SJCRH30 (cell line): ENCODE measurements at regions not wholly inside any gene's neighbourhood (a gene's known extent, or its start where the extent isn't known, plus 50 kb on each side); places are given as distances from the start of the nearest gene placed in this dataset.

Experiments used
- DNase-seq, 2 experiments: peaks; one replicate each; pipeline ENCODE4 v3.0.0-alpha.2; 2015 to 2020
- H3K27ac ChIP-seq: fragments of 250-450 bp; sonication (Bioruptor Pico); 2 replicates; pipeline ENCODE4 v1.5.1; 2020; ENCODE audit warnings: mild to moderate bottlenecking, moderate library complexity
- H3K27me3 ChIP-seq: fragments of 250-450 bp; sonication (Bioruptor Pico); 2 replicates; pipeline ENCODE4 v1.5.1; 2020; ENCODE audit warnings: mild to moderate bottlenecking, moderate library complexity
- H3K36me3 ChIP-seq: fragments of 250-450 bp; sonication (Bioruptor Pico); 2 replicates; pipeline ENCODE4 v1.5.1; 2020; ENCODE audit warnings: mild to moderate bottlenecking, moderate library complexity
- H3K4me1 ChIP-seq: fragments of 250-450 bp; sonication (Bioruptor Pico); 2 replicates; pipeline ENCODE4 v1.5.1; 2020; ENCODE audit warnings: mild to moderate bottlenecking, moderate library complexity
- H3K4me3 ChIP-seq: fragments of 250-450 bp; sonication (Bioruptor Pico); 2 replicates; pipeline ENCODE4 v1.5.1; 2020; ENCODE audit warnings: mild to moderate bottlenecking, moderate library complexity
- H3K9me3 ChIP-seq: fragments of 250-450 bp; sonication (Bioruptor Pico); replicated peaks from 2 replicates; pipeline ENCODE4 v1.5.1; 2020; ENCODE audit warnings: mild to moderate bottlenecking, moderate library complexity

DNA sequence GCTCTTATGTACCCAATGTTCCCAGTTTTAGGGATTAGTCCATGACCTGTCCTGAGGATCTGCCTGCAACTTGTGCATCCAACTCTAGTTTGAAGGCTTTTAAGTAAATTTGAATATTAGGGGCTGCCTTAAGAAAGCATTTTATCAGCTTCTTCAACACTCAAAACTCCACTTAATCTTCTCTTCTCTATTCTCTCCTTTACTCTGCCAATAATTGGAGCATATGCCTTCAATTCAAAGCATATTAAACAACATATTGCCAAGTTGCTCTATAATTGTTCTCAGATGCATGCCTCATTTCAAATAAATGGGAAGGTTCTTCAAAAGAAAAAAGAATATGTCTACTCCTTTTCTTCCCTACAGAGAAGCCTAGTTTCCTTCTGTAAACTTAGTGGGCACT lies 84.8 kb upstream of the NCKAP5 start:
- H3K36me3 ChIP-seq: no peaks in the 10 kb centered on the region
- H3K4me1 ChIP-seq: peaks cover 4% of the 10 kb centered on the region; the same call in 1 of the 2 replicates
- no peaks in the 10 kb centered on the region for H3K9me3 ChIP-seq
- H3K27ac ChIP-seq: no peak overlapping the region
- no peak overlapping the region for H3K4me3 ChIP-seq
- DNase-seq: no peak
- H3K27me3 ChIP-seq: no peaks in the 10 kb centered on the region

DNA sequence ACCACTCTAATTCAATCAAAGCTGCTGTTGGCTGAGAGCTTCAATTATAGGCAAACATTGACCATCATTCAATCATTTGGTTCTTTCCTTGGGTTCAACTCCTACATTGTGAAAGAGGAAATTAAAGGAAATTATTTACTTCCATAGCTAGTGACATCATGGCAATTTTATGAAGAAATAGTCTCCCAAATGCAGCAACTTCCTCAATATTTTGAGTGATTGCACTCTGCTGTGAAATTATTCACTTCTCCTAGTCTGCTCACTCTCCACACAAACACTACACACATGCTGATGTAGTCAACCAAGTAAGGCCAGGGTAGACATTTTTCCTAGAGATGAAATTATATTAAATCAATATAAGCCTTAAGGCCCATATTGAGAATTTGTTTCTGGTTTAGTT lies 86.7 kb upstream of the NCKAP5 start:
- H3K27ac ChIP-seq: no peak overlapping the region
- H3K27me3 ChIP-seq: no peaks in the 10 kb centered on the region
- H3K36me3 ChIP-seq: no peaks in the 10 kb centered on the region
- DNase-seq: no peak
- peaks cover 4% of the 10 kb centered on the region; the same call in 1 of the 2 replicates for H3K4me1 ChIP-seq
- no peak overlapping the region for H3K4me3 ChIP-seq
- H3K9me3 ChIP-seq: no peaks in the 10 kb centered on the region

DNA sequence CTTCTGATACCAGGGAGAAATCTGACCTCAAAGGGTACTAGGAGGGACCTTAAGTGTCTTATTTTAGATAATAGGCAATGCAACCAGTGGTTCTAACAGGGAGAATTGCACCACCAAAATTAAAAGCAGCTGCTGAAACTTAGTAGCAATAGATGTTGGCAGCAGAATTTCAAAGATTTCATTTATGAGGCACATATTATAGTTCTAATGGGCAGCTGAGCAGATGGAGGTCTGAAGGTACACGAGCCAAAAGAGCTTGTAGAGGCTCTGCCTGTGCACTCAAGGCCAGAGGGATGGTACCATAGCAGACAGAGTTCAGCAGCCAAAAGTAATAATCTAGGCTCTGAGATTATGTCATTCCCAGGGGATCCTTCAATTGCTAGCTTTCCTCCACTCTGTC lies 87.3 kb upstream of the NCKAP5 start:
- Histone ChIP-seq H3K27ac (no peak overlapping the region), H3K36me3 (no peaks in the 10 kb centered on the region), H3K4me1 (peaks cover 4% of the 10 kb centered on the region; the same call in 1 of the 2 replicates), H3K4me3 (no peak overlapping the region), H3K27me3 (no peaks in the 10 kb centered on the region), H3K9me3 (no peaks in the 10 kb centered on the region)
- no peak for DNase-seq

DNA sequence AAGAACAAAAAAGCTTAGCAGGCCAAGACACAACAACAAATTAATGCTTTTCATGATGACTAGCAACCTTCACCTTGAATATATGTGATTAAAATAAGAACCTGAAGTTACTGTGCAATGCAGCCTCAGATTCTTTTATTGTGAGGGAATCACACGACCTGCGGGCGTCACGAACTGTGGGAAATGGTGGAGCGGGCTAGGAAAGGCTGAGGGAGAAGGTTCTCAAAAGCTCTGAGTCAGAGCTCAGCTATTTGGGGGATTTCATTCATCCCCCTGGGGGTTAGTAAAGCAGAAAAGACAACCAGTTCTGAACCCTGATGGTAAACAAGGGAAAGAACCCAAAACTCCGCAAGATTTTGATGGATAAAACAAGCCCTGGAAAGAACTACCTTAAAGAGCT lies 89.3 kb upstream of the NCKAP5 start:
- H3K4me3 ChIP-seq: no peak overlapping the region
- H3K36me3 ChIP-seq: no peaks in the 10 kb centered on the region
- DNase-seq: peak in 1 of 2 experiments; percentile 12
- H3K27me3 ChIP-seq: no peaks in the 10 kb centered on the region
- no peak overlapping the region for H3K27ac ChIP-seq
- no peaks in the 10 kb centered on the region for H3K9me3 ChIP-seq
- H3K4me1 ChIP-seq: peaks cover 4% of the 10 kb centered on the region; the same call in 1 of the 2 replicates

DNA sequence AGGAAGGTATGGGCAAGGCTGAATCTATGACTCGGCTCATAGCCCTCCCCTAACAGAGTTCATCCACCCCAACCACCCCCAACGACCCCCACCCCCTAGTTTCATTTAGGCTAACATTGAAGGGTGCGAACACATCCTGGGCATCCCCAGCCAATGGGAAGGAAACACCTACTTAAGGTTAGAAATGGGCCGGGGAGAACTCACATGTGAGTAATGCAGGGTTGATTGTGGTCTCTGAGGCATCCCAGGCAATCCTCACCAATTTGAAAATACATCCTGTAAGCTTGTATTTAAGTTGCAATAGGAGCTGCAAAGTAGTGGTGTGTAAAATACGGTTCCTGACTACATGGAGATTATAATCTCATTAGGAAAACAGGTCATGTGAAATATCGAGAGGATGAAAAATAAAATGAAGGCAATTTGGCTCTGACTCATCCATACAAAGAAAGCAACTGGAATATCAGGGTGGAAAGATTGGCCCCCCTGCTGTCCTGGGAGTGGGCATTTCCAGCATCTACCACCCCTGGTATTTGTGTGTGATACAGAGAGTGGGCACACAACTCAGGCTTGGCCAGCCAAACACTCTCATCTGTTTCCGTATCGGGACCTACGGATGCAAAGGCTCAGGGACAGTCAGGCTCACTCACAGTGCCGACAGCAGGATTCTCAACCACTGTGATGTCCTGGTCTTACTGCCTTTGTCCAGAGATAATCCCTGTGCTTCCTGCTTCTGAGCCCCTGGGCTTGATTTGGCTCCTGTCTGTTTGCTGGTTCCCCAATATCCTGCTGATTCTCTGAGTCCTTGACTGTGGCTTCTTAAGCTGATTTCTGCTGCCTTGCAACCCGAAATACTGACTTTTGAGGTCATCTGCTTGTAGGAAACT lies 90.0 kb upstream of the NCKAP5 start:
- Histone ChIP-seq H3K36me3 (no peaks in the 10 kb centered on the region), H3K27ac (no peak overlapping the region), H3K9me3 (no peaks in the 10 kb centered on the region), H3K27me3 (no peaks in the 10 kb centered on the region), H3K4me3 (no peak overlapping the region), H3K4me1 (peaks cover 4% of the 10 kb centered on the region; the same call in 1 of the 2 replicates)
- peak; percentile 13 to 34 for DNase-seq

DNA sequence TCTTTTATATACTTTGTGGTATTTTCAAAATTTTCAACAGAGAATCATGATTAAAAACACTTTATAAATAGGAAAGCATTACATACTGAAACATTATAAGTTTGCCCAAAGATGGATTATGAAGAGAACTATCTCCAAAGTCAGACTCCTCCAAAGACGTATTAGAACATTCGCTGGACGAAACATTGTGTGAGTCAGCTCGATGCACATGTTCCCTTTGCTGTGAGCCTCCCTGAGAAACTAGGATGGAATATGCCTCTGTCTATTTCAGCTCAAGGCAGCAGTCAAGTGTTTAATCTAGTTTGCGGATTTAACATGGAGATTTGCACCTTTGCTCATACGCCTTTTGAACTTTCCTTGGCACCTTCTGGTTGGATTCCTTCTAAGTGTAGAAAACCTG lies 92.2 kb upstream of the NCKAP5 start:
- Histone ChIP-seq H3K9me3 (no peaks in the 10 kb centered on the region), H3K36me3 (no peaks in the 10 kb centered on the region), H3K27ac (no peak overlapping the region), H3K27me3 (no peaks in the 10 kb centered on the region), H3K4me1 (peaks cover 4% of the 10 kb centered on the region; the same call in 1 of the 2 replicates), H3K4me3 (no peak overlapping the region)
- DNase-seq: no peak

DNA sequence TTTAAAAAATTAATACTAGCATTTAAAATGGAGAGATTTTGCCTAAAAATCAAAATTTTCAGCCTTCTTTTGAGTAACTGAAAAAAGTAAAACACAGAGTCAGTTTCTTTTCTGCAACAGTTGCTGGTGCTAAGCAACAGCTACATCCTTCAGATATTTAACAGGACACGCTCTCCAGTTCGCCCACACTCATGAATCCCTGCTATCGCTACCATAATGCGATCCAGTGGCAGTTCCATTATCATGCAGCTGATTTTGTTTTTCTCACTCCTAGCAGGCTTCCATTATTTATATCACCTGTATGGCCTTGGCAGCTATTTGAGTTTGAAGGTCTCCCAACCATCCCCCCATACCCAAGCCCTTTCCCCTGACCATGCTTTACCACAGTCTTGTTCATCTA lies 93.1 kb upstream of the NCKAP5 start:
- Histone ChIP-seq H3K27me3 (no peaks in the 10 kb centered on the region), H3K36me3 (no peaks in the 10 kb centered on the region), H3K27ac (no peak overlapping the region), H3K4me3 (no peak overlapping the region), H3K4me1 (peaks cover 4% of the 10 kb centered on the region; the same call in 1 of the 2 replicates), H3K9me3 (no peaks in the 10 kb centered on the region)
- no peak for DNase-seq

DNA sequence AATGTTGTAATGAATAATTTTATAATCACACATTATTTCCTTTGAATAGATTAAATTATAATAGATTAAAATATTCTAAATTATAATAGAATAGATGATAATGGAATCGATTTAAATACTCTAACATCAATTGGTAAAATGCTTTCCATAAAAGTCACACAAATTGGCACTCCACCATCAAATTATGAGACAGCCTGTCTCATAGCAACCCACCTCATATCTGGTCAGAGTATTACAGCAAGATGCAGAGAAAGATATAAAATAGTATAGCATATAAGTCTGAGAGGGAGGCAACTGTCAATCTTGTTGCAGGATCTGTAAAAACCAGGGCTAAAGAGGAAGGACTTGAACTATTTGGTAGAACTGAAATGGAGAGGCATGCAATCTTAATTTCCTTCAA lies 98.4 kb upstream of the NCKAP5 start:
- H3K36me3 ChIP-seq: no peaks in the 10 kb centered on the region
- no peaks in the 10 kb centered on the region for H3K4me1 ChIP-seq
- no peaks in the 10 kb centered on the region for H3K9me3 ChIP-seq
- no peaks in the 10 kb centered on the region for H3K27me3 ChIP-seq
- no peak for DNase-seq
- no peak overlapping the region for H3K27ac ChIP-seq
- H3K4me3 ChIP-seq: no peak overlapping the region

DNA sequence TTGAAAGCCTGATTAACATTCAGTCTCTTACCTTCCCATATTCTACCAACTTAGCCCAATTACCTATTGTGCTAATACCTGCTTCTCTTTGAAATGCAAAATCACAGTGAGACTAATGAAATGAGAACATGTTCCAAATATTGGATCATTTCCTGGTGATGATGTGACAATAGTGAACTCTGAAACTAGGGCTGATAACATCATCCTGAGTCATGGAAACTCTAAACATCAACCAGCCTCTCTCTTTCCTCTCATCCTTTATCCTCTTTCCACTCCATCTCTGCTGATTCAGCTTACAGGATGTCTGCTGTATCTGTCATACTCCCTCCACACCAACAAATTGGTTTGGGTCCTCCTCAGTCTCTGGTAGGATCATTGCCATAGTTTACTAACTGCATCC lies 98.8 kb upstream of the NCKAP5 start:
- Histone ChIP-seq H3K9me3 (no peaks in the 10 kb centered on the region), H3K27ac (no peak overlapping the region), H3K4me3 (no peak overlapping the region), H3K36me3 (no peaks in the 10 kb centered on the region), H3K4me1 (no peaks in the 10 kb centered on the region), H3K27me3 (no peaks in the 10 kb centered on the region)
- DNase-seq: no peak

DNA sequence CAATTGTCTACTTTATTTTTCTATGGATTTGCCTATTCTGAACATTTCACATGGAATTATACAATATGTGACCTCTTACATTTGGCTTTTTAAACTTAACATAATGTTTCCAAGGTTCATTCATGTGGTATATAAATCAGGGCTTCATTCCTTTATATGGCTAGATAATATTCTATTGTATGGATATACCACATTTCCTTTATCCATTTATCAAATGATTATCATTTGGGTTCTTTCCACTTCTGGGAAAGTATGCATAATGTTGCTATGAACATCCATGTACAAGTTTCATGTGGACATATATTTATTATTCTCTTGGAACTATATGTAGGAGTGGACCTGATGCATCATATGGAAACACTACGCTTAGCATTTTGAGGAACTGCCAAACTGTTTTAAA lies 99.7 kb upstream of the NCKAP5 start:
- H3K4me1 ChIP-seq: no peaks in the 10 kb centered on the region
- no peaks in the 10 kb centered on the region; the same call in 1 of the 2 replicates for H3K9me3 ChIP-seq
- H3K4me3 ChIP-seq: no peak overlapping the region
- H3K27me3 ChIP-seq: no peaks in the 10 kb centered on the region
- H3K36me3 ChIP-seq: no peaks in the 10 kb centered on the region
- no peak overlapping the region for H3K27ac ChIP-seq
- no peak for DNase-seq

DNA sequence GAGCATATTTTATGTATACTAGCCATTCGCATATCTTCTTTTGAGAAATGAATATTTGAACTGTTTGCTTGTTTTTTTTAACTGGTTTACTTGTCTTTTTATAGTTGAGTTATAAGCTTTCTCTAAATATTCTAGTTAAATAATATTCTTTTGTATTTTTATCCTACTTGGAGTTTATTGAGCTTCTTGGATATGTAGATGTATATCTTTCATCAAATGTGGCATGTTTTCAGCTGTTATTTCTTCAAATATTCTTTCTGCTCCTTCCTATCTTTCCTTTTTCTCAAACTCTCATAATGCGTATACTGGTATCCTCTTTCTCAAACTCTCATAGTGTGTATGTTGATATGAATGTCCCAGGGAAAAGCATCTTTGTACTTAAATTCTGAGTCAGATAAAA lies 100.3 kb upstream of the NCKAP5 start:
- Histone ChIP-seq H3K27ac (no peak overlapping the region), H3K4me1 (0 out of 2 replicates have a peak, but pooled peaks cover under 1% of the 10 kb centered on the region), H3K9me3 (no peaks in the 10 kb centered on the region; the same call in 1 of the 2 replicates), H3K4me3 (no peak overlapping the region), H3K27me3 (no peaks in the 10 kb centered on the region), H3K36me3 (no peaks in the 10 kb centered on the region)
- DNase-seq: no peak

DNA sequence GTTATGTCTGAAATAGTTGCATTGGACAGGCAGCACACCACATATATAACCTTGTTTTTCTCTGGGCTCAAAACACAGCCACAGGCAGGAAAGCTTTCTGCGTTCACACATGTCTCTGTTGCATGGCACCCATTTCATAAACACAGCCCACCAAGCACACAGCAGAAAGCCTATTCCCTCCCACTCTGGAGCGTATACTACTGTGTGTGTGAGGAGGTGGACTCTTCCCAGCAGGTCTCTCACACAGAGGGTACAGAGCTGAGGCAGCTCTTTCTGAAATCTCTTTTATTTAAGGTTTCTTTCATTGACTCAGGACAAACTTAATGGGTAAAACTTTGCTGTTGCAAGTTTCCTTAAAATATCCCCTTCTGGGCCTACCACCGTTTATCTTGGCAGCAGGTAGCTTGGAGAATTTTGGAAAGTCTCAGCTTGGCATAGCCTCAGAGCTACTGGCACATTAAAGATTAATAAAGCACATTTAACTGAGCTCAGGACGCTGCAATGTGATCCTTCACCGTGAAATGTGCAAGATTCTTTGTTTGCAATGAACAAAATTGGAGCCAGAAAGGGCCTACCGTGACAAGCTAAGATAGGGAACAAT lies 105.1 kb upstream of the NCKAP5 start:
- Histone ChIP-seq H3K4me1 (peaks cover 2% of the 10 kb centered on the region; the same call in 1 of the 2 replicates), H3K4me3 (no peak overlapping the region), H3K27ac (no peak overlapping the region), H3K9me3 (no peaks in the 10 kb centered on the region; the same call in 1 of the 2 replicates), H3K27me3 (0 out of 2 replicates have a peak, but pooled peaks cover 3% of the 10 kb centered on the region), H3K36me3 (no peaks in the 10 kb centered on the region)
- DNase-seq: no peak

DNA sequence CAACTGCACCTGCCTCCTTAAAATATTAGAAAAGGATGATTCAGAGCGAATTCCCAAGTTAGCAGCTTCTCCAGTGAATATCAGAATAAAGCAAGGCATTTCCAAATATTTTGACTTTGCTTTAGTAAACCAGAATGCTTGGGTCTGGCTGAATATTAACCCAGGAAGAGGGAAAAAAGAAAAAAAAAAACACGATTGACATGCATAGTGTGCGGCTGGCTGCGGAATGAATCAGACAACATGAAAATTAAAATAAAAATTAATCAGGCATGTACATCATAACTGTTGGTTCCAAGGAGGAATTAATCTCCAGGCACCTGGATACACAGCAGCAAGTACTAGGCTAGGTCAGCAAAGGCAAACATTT lies 105.8 kb upstream of the NCKAP5 start:
- no peak overlapping the region for H3K27ac ChIP-seq
- peaks cover 2% of the 10 kb centered on the region; the same call in 1 of the 2 replicates for H3K4me1 ChIP-seq
- DNase-seq: no peak
- no peaks in the 10 kb centered on the region; the same call in 1 of the 2 replicates for H3K9me3 ChIP-seq
- H3K36me3 ChIP-seq: no peaks in the 10 kb centered on the region
- no peak overlapping the region for H3K4me3 ChIP-seq
- H3K27me3 ChIP-seq: 0 out of 2 replicates have a peak, but pooled peaks cover 3% of the 10 kb centered on the region

DNA sequence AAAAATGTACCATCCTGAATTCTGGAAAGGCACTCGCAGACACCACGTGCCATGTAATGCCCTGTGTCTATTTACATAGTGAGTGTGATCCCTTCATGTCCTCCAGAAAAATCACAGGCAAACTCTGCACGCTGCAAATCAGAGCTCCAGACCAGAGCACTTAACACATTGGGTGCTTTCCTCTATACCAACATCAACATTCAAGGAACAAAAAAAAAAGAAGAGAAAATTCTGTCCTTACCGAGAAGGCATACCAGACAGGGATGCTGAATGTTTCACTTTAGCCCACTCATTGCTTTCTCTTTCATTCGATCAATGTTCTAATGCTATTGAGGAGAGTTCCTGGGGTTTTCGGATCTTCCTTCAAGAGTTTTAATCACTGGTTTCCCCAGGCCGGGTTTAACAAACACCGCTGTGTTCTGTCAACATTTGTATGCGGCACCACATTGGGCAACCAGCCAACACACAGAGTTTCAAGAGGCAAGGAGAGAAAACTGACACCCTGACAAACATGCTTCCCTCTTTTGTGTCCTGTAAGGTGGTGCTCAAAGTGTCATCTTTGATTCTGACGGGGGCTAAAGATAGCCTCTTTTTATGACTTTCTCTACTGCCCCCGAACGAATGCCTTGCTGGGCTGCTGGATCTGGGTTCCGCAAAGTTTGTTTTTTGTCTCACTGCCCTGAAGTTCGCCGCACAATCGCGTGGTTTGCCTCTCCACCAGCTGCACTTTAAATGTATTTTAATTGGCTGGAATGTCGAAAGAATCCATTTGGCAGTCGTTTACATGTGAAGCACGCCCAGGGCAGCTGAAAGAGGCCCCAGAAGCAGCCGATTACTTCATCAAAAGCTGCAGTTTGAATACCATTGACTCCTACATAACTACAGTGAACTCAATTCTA lies 106.4 kb upstream of the NCKAP5 start:
- no peak overlapping the region for H3K27ac ChIP-seq
- H3K4me1 ChIP-seq: peaks cover 2% of the 10 kb centered on the region; the same call in 1 of the 2 replicates
- H3K27me3 ChIP-seq: 0 out of 2 replicates have a peak, but pooled peaks cover 3% of the 10 kb centered on the region
- no peaks in the 10 kb centered on the region for H3K36me3 ChIP-seq
- H3K9me3 ChIP-seq: no peaks in the 10 kb centered on the region; the same call in 1 of the 2 replicates
- peak overlapping the region; percentile 8 for H3K4me3 ChIP-seq
- peak; percentile 54 to 68 for DNase-seq
